MCF 10A (cell line): ENCODE measurements at regions not wholly inside any gene's neighbourhood (a gene's known extent, or its start where the extent isn't known, plus 50 kb on each side); places are given as distances from the start of the nearest gene placed in this dataset.

Source experiments
- BruUV-seq: library from RNA; stranded (reverse); fragments of 400-500 nt; replicated peaks from 2 replicates; lab custom pipeline; 2021; lab: Mats Ljungman, UMichigan
- CTCF ChIA-PET: fragments of 300-600 bp; sonication (Branson Sonifier 250); formaldehyde crosslinking; extraction: SDS; loops from one replicate; lab custom pipeline; 2021; ENCODE audit warnings: antibody characterized with exemption, inconsistent platforms; lab: Yijun Ruan, JAX
- POLR2A ChIA-PET: fragments of 300-600, 350-650 bp; sonication (Branson Sonifier 250); formaldehyde crosslinking; extraction: SDS; loops from one replicate; lab custom pipeline; 2020; ENCODE audit warnings: antibody characterized with exemption, inconsistent platforms; lab: Yijun Ruan, JAX
- DNase-seq: peaks from one replicate; pipeline ENCODE4 v3.0.0-alpha.2; 2018; ENCODE audit not compliant: unreplicated experiment
- H3K27ac Mint-ChIP-seq: one replicate; pipeline ENCODE4 v1.8.0; 2022; ENCODE audit warnings: mild to moderate bottlenecking, low read depth, mixed read lengths; ENCODE audit not compliant: unreplicated experiment
- H3K27me3 Mint-ChIP-seq: one replicate; pipeline ENCODE4 v1.8.0; 2022; ENCODE audit warnings: mixed read lengths; ENCODE audit not compliant: insufficient read depth, unreplicated experiment
- H3K36me3 Mint-ChIP-seq: one replicate; pipeline ENCODE4 v1.8.0; 2022; ENCODE audit warnings: mild to moderate bottlenecking, moderate library complexity, mixed read lengths; ENCODE audit not compliant: insufficient read depth, unreplicated experiment
- H3K4me1 Mint-ChIP-seq: one replicate; pipeline ENCODE4 v1.8.0; 2022; ENCODE audit warnings: mixed read lengths; ENCODE audit not compliant: insufficient read depth, unreplicated experiment
- H3K4me3 Mint-ChIP-seq: one replicate; pipeline ENCODE4 v1.8.0; 2022; ENCODE audit warnings: mild to moderate bottlenecking, moderate library complexity, mixed read lengths; ENCODE audit not compliant: unreplicated experiment
- H3K9me3 Mint-ChIP-seq: one replicate; pipeline ENCODE4 v1.8.0; 2022; ENCODE audit warnings: mixed read lengths; ENCODE audit not compliant: unreplicated experiment
- intact Hi-C: fragments of 100-400 bp; cut with micrococcal nuclease; formaldehyde crosslinking; loops from 2 replicates; pipeline ENCODE4 v1.14.1; 2022
- TF ChIP-seq, protein P1 (sequence below): fragments of 200-600 bp; IDR thresholded peaks from one replicate; pipeline ENCODE4 v1.8.0; 2022; ENCODE audit warnings: antibody characterized with exemption, mild to moderate bottlenecking; ENCODE audit not compliant: unreplicated experiment

DNA sequence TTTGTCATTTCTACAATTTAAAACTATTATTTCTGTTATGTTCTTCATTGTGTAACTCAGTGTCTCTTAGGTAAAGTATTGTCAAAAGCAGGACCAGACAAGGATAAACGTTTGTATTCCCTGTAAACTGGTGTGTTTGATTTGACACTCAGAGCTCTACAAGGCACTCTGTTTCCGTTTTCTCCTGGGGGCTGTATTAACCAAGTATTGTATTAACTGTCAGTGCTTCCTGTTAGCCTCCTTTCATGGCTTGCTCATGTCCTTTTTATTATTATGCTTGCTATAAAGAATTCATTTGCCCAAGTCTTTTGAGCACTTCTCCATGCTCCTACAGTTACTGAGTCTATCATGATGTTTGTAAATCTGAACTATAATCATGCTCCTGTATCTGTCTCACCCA, 323.7 kb downstream of the LPIN1 start:
- no peaks in the 10 kb centered on the region for H3K27me3 Mint-ChIP-seq
- no TSS peak for BruUV-seq
- H3K36me3 Mint-ChIP-seq, result no peaks in the 10 kb centered on the region
- H3K27ac Mint-ChIP-seq, result no peak overlapping the region
- no peaks in the 10 kb centered on the region for H3K9me3 Mint-ChIP-seq
- DNase-seq, result no peak
- intact Hi-C loops, result no loop called here
- TF ChIP-seq, protein P1, sequence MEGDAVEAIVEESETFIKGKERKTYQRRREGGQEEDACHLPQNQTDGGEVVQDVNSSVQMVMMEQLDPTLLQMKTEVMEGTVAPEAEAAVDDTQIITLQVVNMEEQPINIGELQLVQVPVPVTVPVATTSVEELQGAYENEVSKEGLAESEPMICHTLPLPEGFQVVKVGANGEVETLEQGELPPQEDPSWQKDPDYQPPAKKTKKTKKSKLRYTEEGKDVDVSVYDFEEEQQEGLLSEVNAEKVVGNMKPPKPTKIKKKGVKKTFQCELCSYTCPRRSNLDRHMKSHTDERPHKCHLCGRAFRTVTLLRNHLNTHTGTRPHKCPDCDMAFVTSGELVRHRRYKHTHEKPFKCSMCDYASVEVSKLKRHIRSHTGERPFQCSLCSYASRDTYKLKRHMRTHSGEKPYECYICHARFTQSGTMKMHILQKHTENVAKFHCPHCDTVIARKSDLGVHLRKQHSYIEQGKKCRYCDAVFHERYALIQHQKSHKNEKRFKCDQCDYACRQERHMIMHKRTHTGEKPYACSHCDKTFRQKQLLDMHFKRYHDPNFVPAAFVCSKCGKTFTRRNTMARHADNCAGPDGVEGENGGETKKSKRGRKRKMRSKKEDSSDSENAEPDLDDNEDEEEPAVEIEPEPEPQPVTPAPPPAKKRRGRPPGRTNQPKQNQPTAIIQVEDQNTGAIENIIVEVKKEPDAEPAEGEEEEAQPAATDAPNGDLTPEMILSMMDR, result no peak
- H3K4me3 Mint-ChIP-seq, result no peak overlapping the region
- ChIA-PET POLR2A (no interaction called here), CTCF (no interaction called here)
- no peaks in the 10 kb centered on the region for H3K4me1 Mint-ChIP-seq

DNA sequence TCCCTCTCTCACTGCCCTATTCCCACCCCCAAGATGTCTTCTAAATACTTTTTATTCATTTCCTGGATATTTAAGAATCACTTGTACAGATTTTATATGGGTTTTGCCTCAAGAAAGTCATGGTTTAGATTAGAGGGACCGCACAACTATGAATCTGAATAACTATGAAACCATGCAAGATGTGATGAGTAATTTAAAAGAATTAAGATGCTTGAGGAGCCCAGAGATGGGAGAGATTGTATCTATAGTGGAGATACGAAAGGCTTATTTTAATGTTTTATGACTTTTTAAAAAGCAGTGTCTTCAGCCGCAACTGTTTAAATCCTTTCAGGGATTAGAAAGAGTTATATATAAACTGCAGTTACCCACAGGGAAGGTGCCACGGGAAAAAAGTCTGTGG, 324.1 kb downstream of the LPIN1 start:
- no peak for DNase-seq
- ChIA-PET POLR2A (no interaction called here), CTCF (no interaction called here)
- Mint-ChIP-seq H3K4me3 (no peak overlapping the region), H3K36me3 (no peaks in the 10 kb centered on the region), H3K27ac (no peak overlapping the region), H3K9me3 (no peaks in the 10 kb centered on the region), H3K27me3 (no peaks in the 10 kb centered on the region), H3K4me1 (no peaks in the 10 kb centered on the region)
- TF ChIP-seq, protein P1, result no peak
- no TSS peak for BruUV-seq
- intact Hi-C loops, result no loop called here

- TF ChIP-seq, protein P1, result no peak
- Mint-ChIP-seq H3K4me1 (peaks cover 1% of the 10 kb centered on the region), H3K4me3 (no peak overlapping the region), H3K27me3 (no peaks in the 10 kb centered on the region), H3K36me3 (no peaks in the 10 kb centered on the region), H3K9me3 (no peaks in the 10 kb centered on the region), H3K27ac (no peak overlapping the region)
- ChIA-PET POLR2A (no interaction called here), CTCF (no interaction called here)
- no peak for DNase-seq
- no TSS peak for BruUV-seq
- intact Hi-C loops, result no loop called here
These were observed 324.9 kb downstream of the LPIN1 start for GRCh38 chr2:12071318-12071717.

DNA sequence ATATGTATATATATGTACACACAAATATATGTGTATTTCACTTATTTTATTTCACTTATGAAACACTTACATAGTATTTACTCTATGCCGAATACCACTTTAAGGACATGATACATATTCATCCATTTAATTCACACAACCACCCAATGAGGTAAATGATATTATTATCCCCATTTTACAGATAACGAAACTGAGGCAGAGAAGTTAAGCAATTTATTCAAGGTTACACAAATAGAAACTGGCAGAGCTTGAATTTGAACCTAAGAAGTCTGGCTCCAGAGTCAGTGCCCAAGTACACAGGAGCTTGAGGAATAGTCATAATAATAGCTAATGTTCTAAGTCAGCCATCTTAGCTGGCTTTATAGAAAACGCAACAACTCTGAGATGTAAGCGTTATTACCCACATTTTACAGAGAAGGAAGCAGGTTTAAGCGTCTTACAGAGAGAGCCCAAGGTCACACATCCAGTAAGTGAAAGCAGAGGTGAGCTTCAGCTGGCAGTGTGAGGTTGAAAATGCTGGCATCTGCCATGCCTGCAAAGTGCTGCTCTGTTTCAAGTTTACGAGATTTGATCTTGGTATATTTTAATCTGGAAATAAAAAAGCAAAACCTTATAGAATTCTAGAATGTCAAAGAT, 326.9 kb downstream of the LPIN1 start:
- Mint-ChIP-seq H3K27ac (no peak overlapping the region), H3K9me3 (no peaks in the 10 kb centered on the region), H3K36me3 (no peaks in the 10 kb centered on the region), H3K4me3 (no peak overlapping the region), H3K27me3 (no peaks in the 10 kb centered on the region), H3K4me1 (peaks cover 8% of the 10 kb centered on the region)
- no peak for DNase-seq
- CTCF ChIA-PET, result no interaction called here
- no TSS peak for BruUV-seq
- POLR2A ChIA-PET, result interaction anchor here (0.6 kb wide), 2 partner anchors 15 to 452 kb away, joined by 3 read pairs; no protein-coding TSS in a partner anchor
- intact Hi-C loops, result no loop called here
- TF ChIP-seq, protein P1, result no peak
